Peyer's patch (tissue), 4 donors: ENCODE measurements at regions not wholly inside any gene's neighbourhood (a gene's known extent, or its start where the extent isn't known, plus 50 kb on each side); places are given as distances from the start of the nearest gene placed in this dataset.

Source experiments
- POLR2A ChIP-seq, 2 donors: fragments of 450-650 bp; IDR thresholded peaks; one replicate each; pipeline ENCODE4 v1.5.1; 2017; ENCODE audit warnings: antibody characterized with exemption in 2 of 2, mild to moderate bottlenecking in 2 of 2, moderate library complexity in 2 of 2
- TF ChIP-seq, protein P1 (sequence below), 6 experiments: fragments of 450-650 bp in 4 of 6; fragments of 200-600 bp in 2 of 6; sonication (generic) in 1 of 6; IDR thresholded peaks; one replicate each; pipeline ENCODE4 v1.5.1; 2017 to 2019; ENCODE audit warnings: antibody characterized with exemption in 6 of 6, mild to moderate bottlenecking in 3 of 6, moderate library complexity in 1 of 6

- TF ChIP-seq, protein P1, sequence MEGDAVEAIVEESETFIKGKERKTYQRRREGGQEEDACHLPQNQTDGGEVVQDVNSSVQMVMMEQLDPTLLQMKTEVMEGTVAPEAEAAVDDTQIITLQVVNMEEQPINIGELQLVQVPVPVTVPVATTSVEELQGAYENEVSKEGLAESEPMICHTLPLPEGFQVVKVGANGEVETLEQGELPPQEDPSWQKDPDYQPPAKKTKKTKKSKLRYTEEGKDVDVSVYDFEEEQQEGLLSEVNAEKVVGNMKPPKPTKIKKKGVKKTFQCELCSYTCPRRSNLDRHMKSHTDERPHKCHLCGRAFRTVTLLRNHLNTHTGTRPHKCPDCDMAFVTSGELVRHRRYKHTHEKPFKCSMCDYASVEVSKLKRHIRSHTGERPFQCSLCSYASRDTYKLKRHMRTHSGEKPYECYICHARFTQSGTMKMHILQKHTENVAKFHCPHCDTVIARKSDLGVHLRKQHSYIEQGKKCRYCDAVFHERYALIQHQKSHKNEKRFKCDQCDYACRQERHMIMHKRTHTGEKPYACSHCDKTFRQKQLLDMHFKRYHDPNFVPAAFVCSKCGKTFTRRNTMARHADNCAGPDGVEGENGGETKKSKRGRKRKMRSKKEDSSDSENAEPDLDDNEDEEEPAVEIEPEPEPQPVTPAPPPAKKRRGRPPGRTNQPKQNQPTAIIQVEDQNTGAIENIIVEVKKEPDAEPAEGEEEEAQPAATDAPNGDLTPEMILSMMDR (IDR thresholded peaks at IDR 0.05): peak in 3 of 6 experiments; percentile 61 to 75 (median 65)
- TF ChIP-seq POLR2A (IDR thresholded peaks at IDR 0.05): no peak
Measured at GRCh38 chr10:94076325-94076841, 82.7 kb downstream of the PLCE1 start.
